ENCODE measurements at regions not wholly inside any gene's neighbourhood (a gene's known extent, or its start where the extent isn't known, plus 50 kb on each side); places are given as distances from the start of the nearest gene placed in this dataset.

- CTCF ChIA-PET = interaction anchor here (0.8 to 8.6 kb wide), 7 partner anchors 10 to 403 kb away, joined by 4 to 221 read pairs (median 17); partner anchors contain the start of gene TMEM200A
- peak; percentile 62 for TF ChIP-seq FOS (IDR thresholded peaks at IDR 0.05; ENCODE audit: borderline replicate concordance, insufficient read depth, low read length)
- TF ChIP-seq GATA2 (IDR thresholded peaks at IDR 0.05; ENCODE audit: insufficient read depth, insufficient read length, low read depth, low read length) = peak; percentile 72
- no peak for TF ChIP-seq MYC (IDR thresholded peaks at IDR 0.05; ENCODE audit: low read depth, low read length)
- H2AFZ ChIP-seq (ENCODE audit: low read depth, low read length) = no peak overlapping the region
- peak overlapping the region; percentile 22 for H3K4me2 ChIP-seq (ENCODE audit: insufficient read depth, low read length)
- no peak for DNase-seq (ENCODE audit: low read depth, low spot score)
- BruUV-seq (replicated peaks) = no TSS peak
- H3K9me1 ChIP-seq (replicated peaks; ENCODE audit: control insufficient read depth, extremely low read depth, insufficient read depth, low read length) = no peaks in the 10 kb centered on the region
- no peak for FAIRE-seq
- no peaks in the 10 kb centered on the region for H4K20me1 ChIP-seq (replicated peaks; ENCODE audit: control insufficient read depth, extremely low read depth, insufficient read depth, low read length)
- dilution Hi-C loops (cut with MboI; ENCODE audit: extremely low pct_ligation_motif_present, low sequenced_read_pairs) = no loop called here
- H3K27me3 ChIP-seq (ENCODE audit: control insufficient read depth in 2 of 2, insufficient read depth in 2 of 2, low read length in 2 of 2) = peaks cover 0 to 4% of the 10 kb centered on the region in 2 experiments
- H3K27ac ChIP-seq (ENCODE audit: insufficient read depth, low read depth, low read length) = no peak overlapping the region
- no peaks in the 10 kb centered on the region for H3K79me2 ChIP-seq (ENCODE audit: control insufficient read depth, insufficient read depth, low read length)
- peaks cover 8% of the 10 kb centered on the region for H3K4me1 ChIP-seq (ENCODE audit: control insufficient read depth, extremely low read depth, insufficient read depth, low read length)
- POLR2A ChIA-PET = no interaction called here
- no peaks in the 10 kb centered on the region for H3K36me3 ChIP-seq (ENCODE audit: control insufficient read depth in 2 of 2, extremely low read depth in 1 of 2, insufficient read depth in 2 of 2, low read length in 2 of 2)
- intact Hi-C loops (cut with micrococcal nuclease) = loop anchor here (1.0 to 5.0 kb wide), 2 partner anchors 95 to 205 kb away; no protein-coding TSS in a partner anchor
- no peak overlapping the region for H3K9ac ChIP-seq (replicated peaks; ENCODE audit: extremely low read depth, insufficient read depth, low read length)
- H3K4me3 ChIP-seq (replicated peaks in 1 of 3; ENCODE audit: insufficient read depth in 1 of 3, low read depth in 1 of 3, low read length in 3 of 3) = no peak overlapping the region
- no peaks in the 10 kb centered on the region for H3K9me3 ChIP-seq (replicated peaks; ENCODE audit: control insufficient read depth, insufficient read depth, low read length)
Measured at GRCh38 chr6:130696806-130697205, 130.4 kb upstream of the SMLR1 start.

GRCh38 chr6:130697271-130697994 lies 129.8 kb upstream of the SMLR1 start:
- intact Hi-C loops (cut with micrococcal nuclease) (loop anchor here (1.0 to 5.0 kb wide), 2 partner anchors 95 to 205 kb away; no protein-coding TSS in a partner anchor), dilution Hi-C loops (cut with MboI; ENCODE audit: extremely low pct_ligation_motif_present, low sequenced_read_pairs) (no loop called here)
- Histone ChIP-seq H2AFZ (ENCODE audit: low read depth, low read length) (no peak overlapping the region), H3K9me3 (replicated peaks; ENCODE audit: control insufficient read depth, insufficient read depth, low read length) (no peaks in the 10 kb centered on the region), H3K4me1 (ENCODE audit: control insufficient read depth, extremely low read depth, insufficient read depth, low read length) (peaks cover 8% of the 10 kb centered on the region), H3K27ac (ENCODE audit: insufficient read depth, low read depth, low read length) (no peak overlapping the region), H3K27me3 (ENCODE audit: control insufficient read depth in 2 of 2, insufficient read depth in 2 of 2, low read length in 2 of 2) (peaks cover 0 to 4% of the 10 kb centered on the region in 2 experiments), H3K9ac (replicated peaks; ENCODE audit: extremely low read depth, insufficient read depth, low read length) (no peak overlapping the region), H3K79me2 (ENCODE audit: control insufficient read depth, insufficient read depth, low read length) (no peaks in the 10 kb centered on the region), H3K36me3 (ENCODE audit: control insufficient read depth in 2 of 2, extremely low read depth in 1 of 2, insufficient read depth in 2 of 2, low read length in 2 of 2) (no peaks in the 10 kb centered on the region), H3K9me1 (replicated peaks; ENCODE audit: control insufficient read depth, extremely low read depth, insufficient read depth, low read length) (no peaks in the 10 kb centered on the region), H4K20me1 (replicated peaks; ENCODE audit: control insufficient read depth, extremely low read depth, insufficient read depth, low read length) (no peaks in the 10 kb centered on the region), H3K4me2 (ENCODE audit: insufficient read depth, low read length) (peak overlapping the region; percentile 22), H3K4me3 (replicated peaks in 1 of 3; ENCODE audit: insufficient read depth in 1 of 3, low read depth in 1 of 3, low read length in 3 of 3) (no peak overlapping the region)
- ChIA-PET POLR2A (no interaction called here), CTCF (interaction anchor here (0.6 to 8.6 kb wide), 60 partner anchors 11 to 1198 kb away, joined by 3 to 221 read pairs (median 6); partner anchors contain the start of gene TMEM200A)
- DNase-seq (ENCODE audit: low read depth, low spot score) (no peak), FAIRE-seq (no peak)
- TF ChIP-seq POLR2AphosphoS5 (IDR thresholded peaks at IDR 0.05; ENCODE audit: insufficient read depth, low read depth, low read length) (no peak), EZH2 (IDR thresholded peaks at IDR 0.05; ENCODE audit: borderline replicate concordance, low read depth, low read length, severe bottlenecking) (no peak), CTCF (IDR thresholded peaks at IDR 0.05; ENCODE audit: extremely low read depth in 1 of 2, insufficient read depth in 1 of 2, low read depth in 1 of 2, low read length in 2 of 2) (no peak), POLR2A (IDR thresholded peaks at IDR 0.05; ENCODE audit: low read depth, low read length) (no peak), FOS (IDR thresholded peaks at IDR 0.05; ENCODE audit: borderline replicate concordance, insufficient read depth, low read length) (no peak), MAX (IDR thresholded peaks at IDR 0.05; ENCODE audit: insufficient read depth, insufficient read length) (no peak), MYC (IDR thresholded peaks at IDR 0.05; ENCODE audit: low read depth, low read length) (no peak), JUN (IDR thresholded peaks at IDR 0.05; ENCODE audit: borderline replicate concordance, insufficient read depth, insufficient read length, low read depth) (no peak), GATA2 (IDR thresholded peaks at IDR 0.05; ENCODE audit: insufficient read depth, insufficient read length, low read depth, low read length) (no peak)
- no TSS peak for BruUV-seq (replicated peaks)

Measured in endothelial cell of umbilical vein (primary cell).